Uterus (tissue), 2 donors: ENCODE measurements at regions not wholly inside any gene's neighbourhood (a gene's known extent, or its start where the extent isn't known, plus 50 kb on each side); places are given as distances from the start of the nearest gene placed in this dataset.
"Not testable (repeated sequence)": the region's sequence is repeated elsewhere in the genome, so short reads cannot be mapped to it uniquely, and the experiment has no call there.

Source experiments
- CTCF ChIP-seq, 4 experiments: fragments of 200-600 bp in 2 of 4; fragments of 450-650 bp in 2 of 4; sonication (generic) in 2 of 4; IDR thresholded peaks; one replicate each; pipeline ENCODE4 v1.5.1; 2016 to 2019; ENCODE audit warnings: antibody characterized with exemption in 4 of 4, mild to moderate bottlenecking in 2 of 4, moderate library complexity in 1 of 4
- POLR2A ChIP-seq, 2 donors: fragments of 450-650 bp; IDR thresholded peaks; one replicate each; pipeline ENCODE4 v1.6.1; 2016; ENCODE audit warnings: antibody characterized with exemption in 2 of 2, mild to moderate bottlenecking in 1 of 2, moderate library complexity in 1 of 2

- not testable (repeated sequence) for TF ChIP-seq CTCF, POLR2A (IDR thresholded peaks at IDR 0.05)
These were observed 127.5 kb downstream of the POTEM start for GRCh38 chr14:19094731-19095130.
